Ammon's horn (tissue), 1 donor: ENCODE measurements at regions not wholly inside any gene's neighbourhood (a gene's known extent, or its start where the extent isn't known, plus 50 kb on each side); places are given as distances from the start of the nearest gene placed in this dataset.
A peak's percentile ranks its signal among the peaks of the same experiment; 100 is the strongest.
"Not testable (repeated sequence)": the region's sequence is repeated elsewhere in the genome, so short reads cannot be mapped to it uniquely, and the experiment has no call there.

ENCODE experiments used
- DNase-seq: peaks from one replicate; pipeline ENCODE4 v3.0.0-alpha.2; 2016; ENCODE audit warnings: low spot score

DNA sequence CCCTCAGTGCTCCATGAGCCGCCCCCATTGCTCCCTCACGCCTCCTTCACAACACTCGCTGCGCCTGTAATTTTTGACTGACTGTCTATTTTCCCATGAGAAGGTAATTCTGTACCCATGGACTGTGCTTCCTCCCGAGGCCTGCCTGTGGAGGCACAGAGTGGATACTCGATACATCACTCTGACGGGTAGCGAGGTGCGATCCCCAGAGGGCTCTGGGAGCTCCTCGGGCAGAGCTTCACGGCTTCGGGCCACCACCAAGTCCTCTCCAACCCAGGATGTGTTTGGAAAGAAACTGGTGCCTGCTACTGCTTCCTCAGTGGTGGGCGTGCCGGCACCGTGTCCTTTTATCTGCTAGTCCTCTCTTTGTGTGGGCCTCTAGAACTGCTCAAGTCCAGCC, 108.6 kb upstream of the DLG1 start:
- DNase-seq = no peak

DNA sequence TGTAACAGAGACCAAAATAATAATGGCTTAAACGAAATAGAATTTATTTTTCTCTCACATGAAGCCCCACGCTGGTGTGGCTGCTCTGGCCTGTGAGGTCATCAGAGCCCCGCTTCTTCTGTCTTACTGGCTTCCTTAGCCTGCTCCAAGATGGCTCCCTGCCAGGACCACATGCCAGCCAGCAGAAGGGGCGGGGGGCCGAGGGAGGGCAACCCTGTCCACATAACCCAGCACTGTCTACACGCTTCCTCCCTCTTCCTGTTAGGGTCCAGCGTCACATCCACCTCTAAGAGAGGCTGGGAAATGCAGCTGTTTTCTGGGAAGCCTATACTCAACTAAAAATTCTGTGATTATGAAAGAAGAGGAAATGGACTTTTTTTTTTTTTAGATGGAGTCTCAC, 107.9 kb upstream of the DLG1 start:
- peak; percentile 54 for DNase-seq

DNA sequence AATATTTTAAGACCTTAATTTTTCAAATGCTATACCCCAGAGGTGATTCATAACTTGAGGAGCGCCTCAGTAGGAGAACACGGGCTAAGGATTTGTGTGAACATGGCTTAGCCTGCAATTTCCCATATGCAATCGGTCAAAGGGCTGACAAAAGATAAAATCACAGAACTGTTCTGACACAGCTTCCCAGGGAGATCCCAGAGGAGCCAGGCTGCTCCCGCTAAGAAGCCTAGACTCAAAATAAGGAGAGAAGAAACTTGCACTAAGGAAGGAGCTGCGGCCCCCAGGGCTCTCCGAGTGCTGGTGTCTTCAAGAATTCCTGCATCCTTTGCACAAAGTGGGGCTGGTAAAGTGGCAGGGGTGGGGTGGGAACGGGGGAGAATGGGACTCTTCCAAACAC, 106.3 kb upstream of the DLG1 start:
- DNase-seq = no peak

DNA sequence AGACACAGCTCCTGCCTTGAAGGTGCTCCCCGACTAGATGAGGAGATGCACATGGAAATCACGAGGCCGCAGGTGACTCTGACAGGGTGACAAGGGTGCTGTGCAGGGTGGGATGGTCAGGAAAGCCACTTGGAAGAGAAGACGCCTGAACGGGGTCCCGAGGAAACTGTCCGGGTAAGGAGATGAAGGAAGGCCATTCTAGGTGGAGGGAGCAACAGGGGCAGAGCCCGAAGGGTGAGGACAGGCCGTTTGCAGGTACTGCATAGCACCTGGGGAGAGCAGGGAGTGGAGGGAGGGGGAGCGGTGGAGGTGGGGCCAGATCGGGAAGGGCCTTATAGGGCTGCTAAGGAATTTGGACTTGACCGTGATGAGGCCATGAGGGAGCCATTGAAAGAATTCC, 105.6 kb upstream of the DLG1 start:
- DNase-seq = no peak

DNA sequence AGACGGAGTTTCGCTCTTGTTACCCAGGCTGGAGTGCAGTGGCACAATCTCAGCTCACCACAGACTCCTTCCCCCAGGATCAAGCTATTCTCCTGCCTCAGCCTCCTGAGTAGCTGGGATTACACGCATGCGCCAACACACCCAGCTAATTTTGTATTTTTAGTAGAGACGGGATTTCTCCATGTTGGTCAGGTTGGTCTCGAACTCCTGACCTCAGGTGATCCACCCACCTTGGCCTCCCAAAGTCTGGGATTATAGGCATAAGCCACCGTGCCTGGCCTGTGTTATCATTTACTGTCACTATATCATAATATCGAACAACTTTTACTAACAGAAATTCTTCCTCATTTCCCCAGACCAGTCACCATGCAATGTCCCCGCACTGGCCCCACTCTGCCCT, 104.0 kb upstream of the DLG1 start:
- DNase-seq = not testable (repeated sequence)

DNA sequence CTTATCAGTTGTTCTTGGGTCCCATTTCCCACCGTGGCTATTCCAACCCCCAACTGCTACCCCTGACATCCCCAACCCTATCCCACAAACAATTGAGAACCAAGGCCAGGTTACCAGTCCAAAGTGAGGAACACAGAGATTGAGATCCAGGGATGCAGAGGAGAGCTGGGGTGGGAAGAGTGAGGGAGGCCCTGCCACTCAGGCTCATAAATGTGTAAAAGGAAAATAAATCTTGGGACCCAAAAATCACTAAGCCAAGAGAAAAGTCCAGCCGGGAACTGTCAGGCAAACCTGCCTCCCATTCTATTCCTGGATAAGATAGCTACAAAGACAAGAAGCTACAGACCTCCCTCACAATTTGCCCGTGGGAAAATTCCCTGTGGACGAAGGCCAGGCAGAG, 101.1 kb upstream of the DLG1 start:
- DNase-seq = no peak

DNA sequence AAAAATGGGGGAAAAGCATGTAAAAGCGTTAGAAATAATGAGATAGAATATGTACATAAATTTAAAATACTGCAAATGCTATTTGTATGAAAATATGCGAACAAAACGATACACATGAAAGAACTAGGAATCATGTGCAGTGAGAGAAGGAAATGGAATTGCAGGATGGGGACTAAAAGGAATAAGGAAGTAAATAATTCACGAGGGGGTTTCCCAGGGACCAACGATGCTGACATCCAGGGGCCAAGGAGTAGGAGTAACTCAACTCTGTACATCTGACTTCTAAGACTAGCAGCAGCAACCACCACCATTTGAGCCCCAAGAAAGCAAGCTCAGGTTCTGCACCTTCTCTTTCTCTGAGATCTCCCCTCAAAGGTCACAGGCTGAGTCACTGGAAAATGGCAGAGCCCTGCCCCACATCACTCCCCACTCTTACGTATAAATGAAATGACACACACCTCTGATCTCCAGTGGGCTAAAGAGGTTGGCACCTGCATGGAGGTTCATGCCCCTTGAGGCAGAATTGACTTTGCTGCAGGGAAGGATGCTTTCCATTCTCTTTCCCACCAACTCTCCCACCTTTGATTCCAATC, 100.0 kb upstream of the DLG1 start:
- no peak for DNase-seq

DNA sequence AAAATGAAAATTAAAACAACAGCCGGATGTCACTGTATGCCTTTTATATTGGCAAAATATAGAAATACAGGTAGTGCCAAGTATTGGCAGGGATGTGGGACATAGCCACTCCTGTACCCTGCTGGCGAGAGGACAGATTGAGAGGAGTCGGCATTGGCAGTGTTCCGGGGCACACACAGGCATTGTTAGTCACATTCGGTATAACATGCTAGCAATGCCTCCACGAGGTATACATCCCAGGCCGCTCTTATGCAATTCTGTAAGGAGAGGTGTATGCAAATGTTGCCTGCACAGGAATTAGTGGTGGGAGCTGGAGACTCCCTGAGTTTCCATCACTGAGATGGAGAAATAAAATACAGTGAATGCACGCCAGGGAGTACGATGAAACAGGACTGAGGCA, 99.4 kb upstream of the DLG1 start:
- no peak for DNase-seq

DNA sequence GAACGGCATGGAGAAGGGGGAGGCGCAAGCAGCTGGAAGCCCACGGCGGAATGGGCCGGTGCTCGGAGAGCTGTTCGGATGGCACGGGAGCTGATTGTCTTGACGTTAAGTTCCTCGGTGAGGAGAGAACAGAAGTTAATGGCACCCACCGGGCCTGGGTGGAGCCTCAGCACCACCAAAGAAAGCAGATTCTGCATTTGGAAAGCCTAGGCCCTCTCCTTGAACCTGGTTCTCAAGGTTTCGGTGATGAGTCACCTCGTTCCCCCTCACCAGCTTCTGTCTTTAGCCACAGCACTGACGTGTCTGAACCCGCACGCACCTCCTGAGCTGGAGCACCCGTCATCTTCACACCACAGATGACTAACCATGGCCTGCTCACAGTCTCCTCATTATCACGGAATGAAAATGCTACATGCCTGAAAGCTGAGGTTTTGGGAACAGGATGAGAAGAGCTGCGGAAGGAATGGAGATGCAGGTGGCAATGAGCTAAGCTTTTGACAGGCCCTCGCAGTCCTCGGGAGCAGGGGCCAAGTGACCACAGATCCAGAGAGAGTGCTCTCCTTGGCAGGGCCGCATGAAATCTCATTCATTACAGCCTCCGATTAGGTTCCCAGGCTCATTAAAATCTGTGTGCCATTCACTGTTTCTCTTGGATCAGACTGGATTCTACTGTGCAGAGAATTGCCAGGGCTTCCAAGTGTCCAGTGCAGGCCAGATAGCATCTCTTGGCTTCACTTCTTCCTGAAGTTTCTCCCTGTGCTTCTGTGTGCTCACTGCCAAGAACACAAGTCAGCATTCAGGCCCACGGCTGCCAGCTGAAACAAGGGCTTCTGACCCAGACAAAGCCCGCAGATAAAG, 96.3 kb upstream of the DLG1 start:
- peak; percentile 57 for DNase-seq

DNA sequence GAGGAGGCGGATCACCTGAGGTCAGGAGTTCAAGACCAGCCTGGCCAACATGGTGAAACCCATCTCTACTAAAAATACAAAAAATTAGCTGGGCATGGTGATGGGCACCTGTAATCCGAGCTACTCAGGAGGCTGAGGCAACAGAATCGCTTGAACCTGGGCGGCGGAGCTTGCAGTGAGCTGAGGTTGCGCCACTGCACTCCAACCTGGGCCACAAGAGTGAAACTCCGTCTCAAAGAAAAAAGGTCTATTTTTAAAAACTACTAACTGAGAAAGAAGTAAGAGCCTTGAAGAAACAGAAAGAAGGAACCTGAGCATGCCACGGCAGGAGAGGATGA, 95.7 kb upstream of the DLG1 start:
- not testable (repeated sequence) for DNase-seq

DNA sequence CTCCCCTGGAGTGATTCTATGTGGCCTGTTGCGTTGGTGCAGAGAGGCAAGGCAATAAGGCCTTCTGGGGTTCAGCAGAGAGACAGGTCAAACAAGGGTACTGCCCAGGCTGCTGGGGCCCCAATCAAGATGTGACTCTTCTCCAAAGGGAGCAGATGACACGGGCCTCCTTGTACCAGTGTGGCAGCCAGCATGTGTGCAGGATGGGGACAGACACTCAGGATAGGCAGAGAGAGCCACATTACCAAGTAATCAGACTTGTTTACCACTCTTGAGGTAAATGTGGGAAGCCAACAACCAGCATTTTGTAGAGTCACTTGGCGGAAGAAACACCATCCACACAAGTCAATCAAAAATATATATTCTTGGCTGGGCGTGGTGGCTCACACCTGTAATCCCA, 95.3 kb upstream of the DLG1 start:
- DNase-seq = no peak

DNA sequence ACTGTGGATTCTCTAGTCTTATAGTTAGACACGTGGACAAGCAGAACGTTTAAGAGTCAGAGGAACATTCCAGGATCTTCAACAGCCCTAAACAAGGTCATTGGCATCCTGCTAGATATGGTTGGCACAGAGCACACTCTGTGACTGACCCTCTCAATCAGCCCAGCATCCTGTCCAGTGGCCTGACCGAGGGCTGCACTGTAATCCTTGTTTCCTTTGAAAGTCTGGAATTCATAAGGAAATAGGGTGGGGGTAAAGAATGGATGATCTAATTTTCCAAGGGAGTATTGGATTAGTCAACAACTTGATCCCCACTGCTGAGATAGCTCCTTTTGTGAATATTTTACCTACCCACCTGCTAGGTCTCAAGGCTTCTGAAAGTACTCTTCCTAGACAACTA, 94.5 kb upstream of the DLG1 start:
- no peak for DNase-seq

DNA sequence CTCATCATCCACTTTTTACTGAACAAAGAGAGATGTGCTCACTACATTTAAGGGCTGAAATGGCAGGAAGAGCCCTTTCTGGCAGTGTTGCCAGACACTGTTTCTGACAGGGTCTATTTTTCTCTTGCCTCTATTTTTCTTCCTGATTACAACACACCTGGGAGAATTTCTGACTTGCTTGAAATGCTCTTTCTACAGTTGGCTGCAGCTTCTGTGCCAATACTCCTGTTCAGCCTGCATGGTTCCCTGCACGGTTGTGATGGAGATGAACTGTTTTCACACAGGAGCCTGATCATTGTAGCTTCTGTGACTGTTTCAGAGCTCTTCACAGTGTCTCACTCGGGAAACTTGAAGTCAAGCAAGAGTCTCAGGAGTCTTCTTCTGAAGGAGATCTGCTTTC, 83.0 kb upstream of the DLG1 start:
- no peak for DNase-seq

DNA sequence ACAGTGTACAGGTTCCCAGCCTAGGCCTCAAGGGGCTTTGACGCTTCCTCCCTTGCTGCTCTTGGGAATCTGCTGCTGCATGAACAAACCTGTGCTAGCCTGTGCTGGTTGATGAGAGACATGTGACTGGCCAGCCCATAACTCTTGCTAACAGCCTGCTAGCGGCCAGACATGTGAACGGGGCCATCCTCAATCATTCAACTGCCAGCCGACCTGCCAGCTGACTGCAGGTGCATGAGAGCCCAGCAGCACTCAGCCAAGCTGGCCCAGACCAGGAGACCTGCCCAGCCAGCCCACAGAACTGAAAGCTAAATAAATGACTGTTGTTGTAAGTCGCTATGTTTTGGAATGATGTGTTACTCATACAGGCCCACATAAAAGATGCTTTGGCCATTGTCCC, 82.4 kb upstream of the DLG1 start:
- no peak for DNase-seq

DNA sequence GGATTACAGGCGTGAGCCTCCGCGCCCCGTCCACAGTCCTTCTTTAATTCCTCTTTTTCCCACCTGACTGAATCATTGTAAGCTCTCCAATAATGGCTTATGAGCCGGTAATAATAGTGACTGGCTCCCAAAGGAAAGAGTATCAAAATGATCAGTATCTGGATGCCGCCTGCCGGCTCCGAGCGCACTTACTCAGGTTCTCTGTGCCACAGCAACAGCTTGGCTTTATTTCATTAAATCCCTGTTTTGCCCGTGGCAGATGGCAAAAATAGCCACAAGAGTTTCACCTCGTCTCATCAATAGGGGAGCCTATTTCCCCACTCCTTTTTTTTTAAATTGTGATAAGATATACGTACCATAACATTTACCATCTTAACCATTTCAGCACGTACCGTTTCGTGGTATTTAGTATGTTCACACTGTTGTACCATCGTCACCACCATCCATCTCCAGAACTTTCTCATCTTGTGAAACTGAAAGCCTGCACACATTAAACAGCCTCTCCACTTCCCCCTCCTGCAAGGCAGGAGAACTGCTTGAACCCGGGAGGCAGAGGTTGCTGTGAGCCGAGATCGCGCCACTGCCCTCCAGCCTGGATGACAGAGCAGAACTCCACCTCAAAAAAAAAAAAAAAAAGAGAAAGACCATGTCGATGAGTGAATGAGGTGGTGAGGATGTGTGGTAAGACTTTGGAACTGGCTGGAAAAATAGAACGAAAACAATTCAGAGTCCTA, 80.7 kb upstream of the DLG1 start:
- no peak for DNase-seq

DNA sequence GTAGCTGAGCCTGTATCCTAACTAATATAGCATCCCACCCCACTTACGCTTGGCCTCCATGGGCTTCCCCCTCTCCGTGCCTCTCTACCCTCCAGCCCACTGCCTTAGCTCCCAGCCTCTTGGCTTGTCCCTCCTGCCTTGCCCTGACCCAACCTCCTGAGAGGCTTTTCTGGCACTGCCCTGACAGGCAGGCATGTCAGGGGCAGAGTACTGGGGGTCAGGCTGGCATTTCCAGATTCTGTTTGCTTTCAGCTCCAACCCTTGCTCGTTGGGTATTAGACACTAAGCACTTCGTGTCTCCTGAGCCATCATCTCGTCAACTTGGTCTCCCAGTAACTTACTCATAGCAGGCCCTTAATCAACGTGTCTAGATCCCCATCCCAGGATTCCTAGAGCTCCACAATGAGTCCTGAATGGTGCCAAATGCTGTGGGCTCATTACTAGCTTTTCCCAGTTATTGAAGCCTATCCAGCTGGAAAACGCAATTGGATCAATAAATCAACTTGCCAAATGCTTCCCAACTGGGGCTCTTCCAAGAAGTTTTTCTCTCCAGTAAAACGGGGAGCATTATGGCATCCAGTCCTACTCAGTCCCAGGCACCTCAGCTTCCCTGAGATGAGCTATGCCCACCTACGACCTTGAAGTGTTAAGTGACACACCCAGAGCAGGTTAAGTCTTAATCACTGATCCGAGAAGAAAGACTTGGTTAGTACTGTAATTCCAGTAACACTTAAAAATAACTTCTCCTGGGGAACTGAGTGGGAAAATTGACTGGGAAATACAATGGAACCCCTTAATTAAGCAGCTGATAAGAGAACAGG, 78.5 kb upstream of the DLG1 start:
- DNase-seq = no peak

DNA sequence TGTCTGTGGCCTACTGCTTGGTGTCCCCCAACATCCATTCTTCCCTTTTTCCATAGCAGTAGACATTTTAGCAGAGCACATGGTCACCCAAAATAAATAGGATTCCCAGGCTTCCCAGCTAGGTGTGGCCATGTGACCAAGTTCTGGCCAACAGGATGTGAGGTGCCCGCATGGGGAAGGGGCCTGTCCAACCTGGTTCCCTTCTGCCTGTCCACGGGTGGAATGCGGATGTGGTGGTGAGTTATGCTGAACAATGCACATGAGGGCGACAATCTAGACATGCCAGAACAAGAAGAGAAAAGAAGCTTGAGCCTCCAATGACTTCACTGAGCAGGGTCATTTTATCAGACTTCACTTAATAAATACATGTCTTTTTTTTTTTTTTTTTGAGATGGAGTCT, 77.6 kb upstream of the DLG1 start:
- DNase-seq = no peak

DNA sequence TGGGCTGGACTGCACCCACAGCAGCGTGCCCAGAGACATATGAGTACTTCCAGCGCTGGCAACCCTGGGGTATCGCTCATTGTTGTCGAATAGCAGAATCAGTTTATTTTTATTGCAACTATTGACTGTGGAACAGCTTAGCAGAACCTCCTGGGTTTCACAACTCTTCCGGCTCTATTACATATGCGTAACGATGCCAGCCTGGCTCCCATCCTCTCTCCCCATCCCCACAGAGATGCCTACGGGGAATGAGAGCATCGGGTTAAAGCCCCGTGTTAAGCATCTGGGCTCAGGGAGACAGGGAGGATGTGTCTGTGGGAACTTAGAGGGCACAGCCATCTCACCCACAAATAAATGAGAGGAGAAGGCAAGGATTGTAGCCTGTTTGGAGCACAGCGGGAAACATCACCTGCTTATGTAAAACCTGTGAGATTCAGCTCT, 76.6 kb upstream of the DLG1 start:
- DNase-seq = peak; percentile 60

DNA sequence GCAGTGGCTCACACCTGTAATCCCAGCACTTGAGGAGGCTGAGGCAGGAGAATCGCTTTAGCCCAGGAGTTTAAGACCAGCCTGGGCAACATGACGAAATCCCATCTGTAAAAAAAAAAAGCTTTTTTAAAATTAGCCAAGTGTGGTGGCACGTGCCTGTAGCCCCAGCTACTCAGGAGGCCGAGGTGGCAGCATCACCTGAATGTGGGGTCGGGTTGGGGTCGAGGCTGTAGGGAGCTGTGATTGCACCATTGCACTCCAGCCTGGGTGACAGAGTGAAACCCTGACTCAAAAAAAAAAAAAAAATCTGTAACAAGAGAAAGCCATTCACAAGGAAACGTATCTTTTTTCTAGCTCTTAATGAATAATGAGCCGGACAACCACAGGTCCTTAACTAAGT, 74.7 kb upstream of the DLG1 start:
- DNase-seq = no peak

DNA sequence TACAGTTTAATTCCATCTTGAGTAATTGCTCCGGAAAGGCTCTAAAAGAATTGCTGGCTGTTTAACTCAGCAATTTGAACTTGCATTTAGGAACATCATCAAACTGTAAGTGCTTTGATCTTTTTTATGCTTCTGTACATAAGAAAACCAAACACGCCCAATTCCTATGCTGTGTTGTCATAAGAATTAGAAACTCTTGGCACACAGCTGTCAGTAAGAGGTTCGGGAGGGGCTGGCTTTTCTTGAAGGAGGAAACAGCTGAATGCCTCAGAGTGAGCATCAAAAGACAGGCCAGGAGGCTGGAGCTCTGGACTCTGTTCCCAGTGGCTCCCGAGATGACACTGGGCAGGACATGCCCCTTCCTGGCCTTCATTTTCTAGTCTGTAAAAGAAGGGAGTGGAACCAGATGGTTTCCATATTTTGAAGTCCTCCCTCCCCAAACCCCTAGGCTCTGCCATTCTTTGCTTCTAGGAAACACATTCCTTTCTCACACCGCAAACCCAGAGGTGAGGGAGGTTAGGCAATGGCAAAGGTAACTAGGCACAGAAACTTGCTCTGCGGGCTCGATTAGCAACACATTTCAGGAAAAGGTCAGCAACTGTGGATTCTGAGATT, 73.7 kb upstream of the DLG1 start:
- no peak for DNase-seq

DNA sequence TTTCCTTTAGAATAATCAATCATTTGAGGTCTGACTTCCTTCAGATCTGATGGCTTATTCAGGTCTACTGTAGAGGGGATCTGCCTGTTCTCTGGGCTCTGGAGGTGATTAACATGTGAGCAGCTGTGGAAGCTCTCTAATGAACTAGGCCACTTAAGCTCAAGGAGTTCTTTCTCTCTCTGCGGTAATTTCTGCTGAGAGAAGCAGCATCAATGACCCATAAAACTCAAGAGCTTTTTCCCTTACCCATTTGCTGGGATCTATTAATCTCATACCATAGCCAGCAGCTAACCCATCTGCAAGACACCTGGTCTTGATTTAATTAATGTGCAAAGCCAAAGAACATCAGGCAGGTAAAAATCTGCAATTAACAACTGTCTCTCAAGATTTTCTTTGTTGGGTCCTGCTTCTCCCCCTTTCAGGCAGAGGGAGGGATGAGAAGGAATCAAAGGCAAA, 73.2 kb upstream of the DLG1 start:
- DNase-seq = no peak

DNA sequence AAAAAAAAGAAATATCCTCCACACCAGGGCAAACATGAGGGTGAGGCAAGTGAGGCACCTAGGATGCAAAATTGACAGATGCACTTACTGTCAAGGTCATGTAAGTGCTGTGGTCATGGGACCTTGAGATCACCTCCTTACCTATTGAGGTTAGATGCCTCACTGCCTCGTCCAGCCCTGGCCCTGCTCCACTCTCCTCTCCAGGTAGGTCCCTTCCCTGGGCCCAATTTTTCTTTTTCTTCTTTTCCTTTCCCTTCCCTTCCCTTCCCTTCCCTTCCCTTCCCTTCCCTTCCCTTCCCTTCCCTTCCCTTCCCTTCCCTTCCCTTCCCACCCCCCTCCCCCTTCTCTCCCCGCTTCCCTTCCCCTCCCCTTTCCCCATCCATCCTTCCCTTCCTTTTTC, 71.1 kb upstream of the DLG1 start:
- DNase-seq = no peak
